DND-41 (cell line): ENCODE measurements at regions not wholly inside any gene's neighbourhood (a gene's known extent, or its start where the extent isn't known, plus 50 kb on each side); places are given as distances from the start of the nearest gene placed in this dataset.

Source experiments
- CTCF ChIP-seq: IDR thresholded peaks from 2 replicates; pipeline ENCODE4 v1.5.1; 2012; ENCODE audit warnings: borderline replicate concordance, low read length, moderate library complexity, mild to moderate bottlenecking; ENCODE audit not compliant: poor library complexity, severe bottlenecking; ENCODE audit errors: extremely low read depth
- EZH2 ChIP-seq: IDR thresholded peaks from 3 replicates; pipeline ENCODE4 v1.6.1; 2012; ENCODE audit warnings: borderline replicate concordance, low read depth, mild to moderate bottlenecking, moderate library complexity, low read length, inconsistent platforms; ENCODE audit not compliant: severe bottlenecking

- no peak for TF ChIP-seq EZH2
- no peak for TF ChIP-seq CTCF
Measured at GRCh38 chr5:175079707-175080106, 355.3 kb downstream of the MSX2 start.
